ENCODE measurements at regions not wholly inside any gene's neighbourhood (a gene's known extent, or its start where the extent isn't known, plus 50 kb on each side); places are given as distances from the start of the nearest gene placed in this dataset.
"Not testable (repeated sequence)": the region's sequence is repeated elsewhere in the genome, so short reads cannot be mapped to it uniquely, and the experiment has no call there.

GRCh38 chr14:43579671-43580070 lies 927.4 kb downstream of the FSCB start:
- no peaks in the 10 kb centered on the region for H3K9me3 ChIP-seq
- no peak for DNase-seq
- CTCF ChIA-PET = no interaction called here
- BruUV-seq (replicated peaks) = no TSS peak
- Mint-ChIP-seq H3K4me1 (ENCODE audit: low read depth, unreplicated experiment) (no peaks in the 10 kb centered on the region), H3K4me3 (ENCODE audit: unreplicated experiment) (no peak overlapping the region), H3K27me3 (ENCODE audit: insufficient read depth, unreplicated experiment) (no peaks in the 10 kb centered on the region), H3K27ac (ENCODE audit: unreplicated experiment) (no peak overlapping the region), H3K36me3 (ENCODE audit: insufficient read depth, unreplicated experiment) (no peaks in the 10 kb centered on the region), H3K9me3 (ENCODE audit: unreplicated experiment) (no peaks in the 10 kb centered on the region)
- no peaks in the 10 kb centered on the region for H3K36me3 ChIP-seq (ENCODE audit: control insufficient read depth, insufficient read depth, low read length)
- no peaks in the 10 kb centered on the region for H3K27me3 ChIP-seq (replicated peaks; ENCODE audit: control insufficient read depth, insufficient read depth, low read length)
- TF ChIP-seq, protein P1, sequence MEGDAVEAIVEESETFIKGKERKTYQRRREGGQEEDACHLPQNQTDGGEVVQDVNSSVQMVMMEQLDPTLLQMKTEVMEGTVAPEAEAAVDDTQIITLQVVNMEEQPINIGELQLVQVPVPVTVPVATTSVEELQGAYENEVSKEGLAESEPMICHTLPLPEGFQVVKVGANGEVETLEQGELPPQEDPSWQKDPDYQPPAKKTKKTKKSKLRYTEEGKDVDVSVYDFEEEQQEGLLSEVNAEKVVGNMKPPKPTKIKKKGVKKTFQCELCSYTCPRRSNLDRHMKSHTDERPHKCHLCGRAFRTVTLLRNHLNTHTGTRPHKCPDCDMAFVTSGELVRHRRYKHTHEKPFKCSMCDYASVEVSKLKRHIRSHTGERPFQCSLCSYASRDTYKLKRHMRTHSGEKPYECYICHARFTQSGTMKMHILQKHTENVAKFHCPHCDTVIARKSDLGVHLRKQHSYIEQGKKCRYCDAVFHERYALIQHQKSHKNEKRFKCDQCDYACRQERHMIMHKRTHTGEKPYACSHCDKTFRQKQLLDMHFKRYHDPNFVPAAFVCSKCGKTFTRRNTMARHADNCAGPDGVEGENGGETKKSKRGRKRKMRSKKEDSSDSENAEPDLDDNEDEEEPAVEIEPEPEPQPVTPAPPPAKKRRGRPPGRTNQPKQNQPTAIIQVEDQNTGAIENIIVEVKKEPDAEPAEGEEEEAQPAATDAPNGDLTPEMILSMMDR (IDR thresholded peaks at IDR 0.05; ENCODE audit: insufficient read depth in 1 of 2, low read depth in 1 of 2, low read length in 1 of 2, severe bottlenecking in 1 of 2, unreplicated experiment in 1 of 2) = no peak
- H3K4me3 ChIP-seq (ENCODE audit: low read depth, low read length) = no peak overlapping the region
- intact Hi-C loops (cut with micrococcal nuclease; ENCODE audit: unreplicated experiment) = no loop called here
- POLR2A ChIA-PET = no interaction called here
- H3K4me1 ChIP-seq = no peaks in the 10 kb centered on the region

GRCh38 chr14:43568022-43568421 lies 939.1 kb downstream of the FSCB start:
- Histone ChIP-seq H3K9me3 (no peaks in the 10 kb centered on the region), H3K4me1 (no peaks in the 10 kb centered on the region), H3K27me3 (replicated peaks; ENCODE audit: control insufficient read depth, insufficient read depth, low read length) (no peaks in the 10 kb centered on the region), H3K36me3 (ENCODE audit: control insufficient read depth, insufficient read depth, low read length) (no peaks in the 10 kb centered on the region), H3K4me3 (ENCODE audit: low read depth, low read length) (no peak overlapping the region)
- ChIA-PET POLR2A (no interaction called here), CTCF (no interaction called here)
- no peaks in the 10 kb centered on the region for H3K4me1 Mint-ChIP-seq (ENCODE audit: low read depth, unreplicated experiment)
- no TSS peak for BruUV-seq (replicated peaks)
- H3K36me3 Mint-ChIP-seq (ENCODE audit: insufficient read depth, unreplicated experiment) = no peaks in the 10 kb centered on the region
- no peaks in the 10 kb centered on the region for H3K9me3 Mint-ChIP-seq (ENCODE audit: unreplicated experiment)
- no peak overlapping the region for H3K4me3 Mint-ChIP-seq (ENCODE audit: unreplicated experiment)
- DNase-seq = no peak
- TF ChIP-seq, protein P1 (IDR thresholded peaks at IDR 0.05; ENCODE audit: insufficient read depth in 1 of 2, low read depth in 1 of 2, low read length in 1 of 2, severe bottlenecking in 1 of 2, unreplicated experiment in 1 of 2) = no peak
- intact Hi-C loops (cut with micrococcal nuclease; ENCODE audit: unreplicated experiment) = no loop called here
- no peak overlapping the region for H3K27ac Mint-ChIP-seq (ENCODE audit: unreplicated experiment)
- no peaks in the 10 kb centered on the region for H3K27me3 Mint-ChIP-seq (ENCODE audit: insufficient read depth, unreplicated experiment)

DNA sequence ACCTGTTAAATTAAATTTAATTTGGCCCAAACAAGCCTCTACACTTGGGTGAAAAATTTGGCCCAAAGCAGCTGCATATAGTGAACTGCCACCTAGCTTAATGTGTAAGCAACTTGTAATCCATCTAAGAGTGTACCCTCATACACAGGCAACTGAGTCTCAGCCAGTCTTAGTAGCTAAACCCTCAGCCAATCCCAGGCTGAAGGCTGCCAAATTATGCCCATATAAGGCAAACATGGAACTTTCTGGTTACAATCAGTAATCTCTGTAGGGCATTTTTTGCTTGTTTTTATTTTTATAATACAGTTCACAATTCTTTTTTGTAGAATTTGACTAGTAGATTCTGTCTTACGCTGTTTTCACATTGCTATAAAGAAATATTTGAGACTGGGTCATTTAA lies 958.7 kb downstream of the FSCB start:
- POLR2A ChIA-PET = no interaction called here
- no peaks in the 10 kb centered on the region for H3K27me3 ChIP-seq (replicated peaks; ENCODE audit: control insufficient read depth, insufficient read depth, low read length)
- intact Hi-C loops (cut with micrococcal nuclease; ENCODE audit: unreplicated experiment) = no loop called here
- Mint-ChIP-seq H3K36me3 (ENCODE audit: insufficient read depth, unreplicated experiment) (no peaks in the 10 kb centered on the region), H3K4me1 (ENCODE audit: low read depth, unreplicated experiment) (no peaks in the 10 kb centered on the region), H3K9me3 (ENCODE audit: unreplicated experiment) (no peaks in the 10 kb centered on the region), H3K27me3 (ENCODE audit: insufficient read depth, unreplicated experiment) (no peaks in the 10 kb centered on the region), H3K4me3 (ENCODE audit: unreplicated experiment) (no peak overlapping the region), H3K27ac (ENCODE audit: unreplicated experiment) (no peak overlapping the region)
- no peaks in the 10 kb centered on the region for H3K36me3 ChIP-seq (ENCODE audit: control insufficient read depth, insufficient read depth, low read length)
- no peaks in the 10 kb centered on the region for H3K4me1 ChIP-seq
- CTCF ChIA-PET = no interaction called here
- no peak for DNase-seq
- no TSS peak for BruUV-seq (replicated peaks)
- TF ChIP-seq, protein P1 (IDR thresholded peaks at IDR 0.05; ENCODE audit: insufficient read depth in 1 of 2, low read depth in 1 of 2, low read length in 1 of 2, severe bottlenecking in 1 of 2, unreplicated experiment in 1 of 2) = no peak
- H3K4me3 ChIP-seq (ENCODE audit: low read depth, low read length) = no peak overlapping the region
- H3K9me3 ChIP-seq = no peaks in the 10 kb centered on the region

- intact Hi-C loops (cut with micrococcal nuclease; ENCODE audit: unreplicated experiment); POLR2A ChIA-PET; H3K27me3 Mint-ChIP-seq (ENCODE audit: insufficient read depth, unreplicated experiment); H3K9me3 ChIP-seq; H3K9me3 Mint-ChIP-seq (ENCODE audit: unreplicated experiment); H3K4me3 Mint-ChIP-seq (ENCODE audit: unreplicated experiment); CTCF ChIA-PET; H3K36me3 Mint-ChIP-seq (ENCODE audit: insufficient read depth, unreplicated experiment); H3K27me3 ChIP-seq (replicated peaks; ENCODE audit: control insufficient read depth, insufficient read depth, low read length); H3K36me3 ChIP-seq (ENCODE audit: control insufficient read depth, insufficient read depth, low read length); H3K4me1 ChIP-seq; H3K4me3 ChIP-seq (ENCODE audit: low read depth, low read length); BruUV-seq (replicated peaks); H3K27ac Mint-ChIP-seq (ENCODE audit: unreplicated experiment); H3K4me1 Mint-ChIP-seq (ENCODE audit: low read depth, unreplicated experiment); DNase-seq: not testable (repeated sequence)
Observed at GRCh38 chr14:43547596-43547995, 959.5 kb downstream of the FSCB start.

All from Caco-2 (cell line).